Fibroblast of the conjunctiva (primary cell): ENCODE measurements at regions not wholly inside any gene's neighbourhood (a gene's known extent, or its start where the extent isn't known, plus 50 kb on each side); places are given as distances from the start of the nearest gene placed in this dataset.

Experiments
- DNase-seq: peaks from one replicate; pipeline ENCODE4 v3.0.0-alpha.2; 2010; ENCODE audit warnings: low read depth

DNA sequence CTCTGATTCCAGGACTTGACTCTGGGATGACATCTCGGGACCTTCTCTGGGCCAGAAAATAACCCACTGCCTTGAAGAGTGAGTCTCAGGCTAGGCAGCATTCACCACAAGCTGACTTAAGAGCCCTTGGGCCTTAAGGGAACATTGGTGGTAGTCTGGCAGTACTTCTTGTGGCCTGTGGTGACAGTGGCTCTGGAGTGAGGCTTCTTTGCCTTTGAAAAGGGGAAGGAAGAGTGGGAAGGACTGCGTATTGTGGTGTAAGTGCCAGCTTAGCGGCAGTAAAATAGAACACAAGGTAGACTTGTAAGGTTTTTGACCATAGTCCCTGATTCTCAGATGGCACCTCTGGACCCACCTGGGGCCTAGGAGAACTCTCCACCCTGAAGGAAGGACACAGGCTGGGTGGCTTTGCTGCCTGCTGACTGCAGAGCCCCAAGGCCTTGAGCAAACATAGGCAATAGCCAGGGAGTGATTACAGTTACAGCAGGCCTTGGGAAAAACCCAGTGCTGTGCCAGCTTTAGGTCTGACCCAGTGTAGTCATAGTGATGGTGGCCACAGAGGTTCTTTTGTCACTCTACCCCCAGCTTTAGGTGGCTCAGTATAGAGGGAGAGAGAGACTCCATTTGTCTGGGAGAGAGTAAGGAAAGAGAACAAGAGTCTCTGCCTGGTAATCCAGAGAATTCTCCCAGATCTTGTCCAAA lies 483.9 kb downstream of the SH2D4B start:
- DNase-seq, result no peak

DNA sequence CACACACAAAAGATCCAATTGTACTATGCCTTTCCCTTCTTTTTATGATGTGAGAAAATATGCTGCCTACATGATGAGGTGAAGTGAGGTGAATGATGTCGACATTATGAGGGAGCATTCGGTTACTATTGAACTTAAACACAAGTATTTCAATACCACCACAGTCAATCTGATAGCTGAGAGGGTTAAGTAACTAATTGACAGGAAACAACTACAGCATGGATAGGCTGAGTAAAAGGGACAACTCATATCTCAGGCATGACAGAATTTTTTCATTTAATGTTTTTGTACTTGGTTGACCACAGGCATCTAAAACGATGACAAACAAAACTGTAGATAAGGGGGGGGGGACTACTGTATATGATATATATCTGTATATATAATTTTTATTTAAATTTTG lies 488.9 kb downstream of the SH2D4B start:
- DNase-seq, result no peak

DNA sequence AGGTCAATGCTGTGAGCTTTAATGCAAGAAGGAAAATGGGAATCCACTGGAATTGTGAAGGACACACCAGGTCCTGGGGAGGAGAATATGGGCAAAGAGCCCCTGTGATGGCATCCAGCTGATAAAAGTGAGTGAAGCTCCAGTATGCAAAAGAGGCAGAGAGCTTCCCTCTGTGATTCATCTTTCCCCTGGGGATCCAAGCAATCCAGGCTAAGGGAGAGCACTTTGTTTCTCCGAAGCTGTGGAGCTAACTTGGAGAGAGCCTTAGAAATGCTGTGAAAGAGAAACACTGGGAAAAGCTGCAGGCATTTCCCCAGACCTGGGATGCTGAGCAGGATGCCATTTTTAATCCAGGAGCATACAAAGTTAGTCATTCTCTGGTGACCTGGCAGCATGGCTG lies 489.5 kb downstream of the SH2D4B start:
- no peak for DNase-seq

DNA sequence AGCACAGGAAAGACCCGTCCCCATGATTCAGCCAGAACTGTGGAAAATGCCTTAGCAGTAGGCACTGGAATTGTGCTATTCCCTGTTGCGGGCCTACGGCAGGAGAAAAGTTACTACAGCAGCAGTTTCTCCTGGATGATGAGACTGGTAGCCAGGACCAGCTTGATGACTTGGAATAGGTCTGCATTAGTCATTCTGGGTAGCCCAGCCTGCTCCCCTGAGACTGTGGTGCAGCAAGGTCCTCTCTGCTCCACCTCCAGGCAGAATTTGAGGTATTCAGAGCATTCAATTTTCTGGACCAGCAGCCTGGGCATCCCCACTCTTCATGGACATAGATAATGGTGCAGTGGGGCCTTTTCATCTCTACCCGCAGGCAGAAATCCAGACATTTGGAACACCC lies 490.0 kb downstream of the SH2D4B start:
- DNase-seq, result no peak

DNA sequence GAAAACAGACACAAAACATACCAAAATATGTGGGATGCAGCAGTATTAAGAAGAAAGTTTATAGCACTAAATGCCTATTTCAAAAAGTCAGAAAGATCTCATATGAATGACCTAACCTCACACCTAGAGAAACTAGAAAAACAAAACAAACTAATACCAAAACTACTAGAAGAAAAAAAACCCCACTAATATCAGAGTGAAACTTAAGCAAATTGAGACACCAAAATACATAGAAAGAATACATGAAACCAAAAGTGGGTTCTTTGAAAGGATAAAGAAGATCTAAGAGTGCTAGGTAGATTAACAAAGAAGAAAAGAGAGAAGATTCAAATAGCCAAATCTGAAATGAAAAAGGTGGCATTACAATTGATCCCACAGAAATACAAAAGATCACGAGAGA lies 494.1 kb downstream of the SH2D4B start:
- DNase-seq, result no peak

DNA sequence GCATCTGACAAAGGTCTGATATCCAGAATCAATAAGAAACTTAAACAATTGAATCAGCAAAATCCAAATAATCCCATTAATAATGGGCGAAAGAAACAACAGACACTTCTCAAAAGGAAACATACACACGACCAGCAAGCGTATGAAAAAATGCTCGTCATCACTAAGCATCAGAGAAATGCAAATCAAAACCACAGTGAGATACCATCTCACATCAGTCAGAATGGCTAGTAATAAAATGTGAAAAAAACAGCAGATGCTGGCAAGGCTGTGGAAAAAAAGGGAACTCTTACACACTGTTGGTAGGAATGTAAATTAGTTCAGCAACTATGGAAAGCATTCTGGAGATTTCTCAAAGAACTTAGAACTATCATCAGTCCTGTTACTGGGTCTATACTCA lies 496.7 kb downstream of the SH2D4B start:
- DNase-seq, result no peak

DNA sequence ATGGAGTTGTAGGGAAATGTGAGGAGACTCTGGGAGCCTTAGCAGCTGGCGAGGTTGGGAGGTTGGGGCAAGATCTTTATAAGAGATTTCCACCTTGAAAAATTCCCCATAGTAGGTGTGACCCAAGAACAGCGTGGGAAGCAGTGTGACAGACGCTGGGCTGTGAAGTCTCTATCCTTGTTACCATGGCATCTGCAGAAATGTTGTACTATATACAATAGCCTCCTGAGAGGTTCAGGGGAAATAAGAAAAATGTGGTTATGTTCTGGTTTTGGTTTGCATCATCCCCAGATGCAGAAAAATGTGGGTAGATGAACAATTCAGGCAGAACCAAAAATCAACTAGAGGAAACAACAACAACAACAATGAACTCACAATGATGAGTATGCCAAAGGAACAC lies 498.6 kb downstream of the SH2D4B start:
- no peak for DNase-seq

DNA sequence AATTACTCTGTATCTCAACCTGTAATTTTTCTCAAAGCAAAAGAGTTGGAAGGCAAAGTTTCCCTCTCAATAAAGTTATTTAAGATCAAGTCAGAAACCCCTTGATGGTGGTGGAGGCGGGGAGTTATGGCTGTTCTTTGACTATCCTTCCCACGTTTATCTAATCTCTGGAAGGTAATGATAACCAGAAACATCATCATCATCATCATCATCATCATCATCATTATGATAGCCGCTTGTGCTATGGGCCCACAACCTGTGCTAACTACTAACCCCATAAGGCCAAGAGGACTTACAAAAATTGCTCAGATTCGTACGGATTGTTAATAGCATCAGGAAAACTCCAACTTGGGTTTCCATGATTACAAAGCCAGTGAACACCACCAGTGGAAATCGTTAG lies 502.3 kb downstream of the SH2D4B start:
- DNase-seq, result no peak

DNA sequence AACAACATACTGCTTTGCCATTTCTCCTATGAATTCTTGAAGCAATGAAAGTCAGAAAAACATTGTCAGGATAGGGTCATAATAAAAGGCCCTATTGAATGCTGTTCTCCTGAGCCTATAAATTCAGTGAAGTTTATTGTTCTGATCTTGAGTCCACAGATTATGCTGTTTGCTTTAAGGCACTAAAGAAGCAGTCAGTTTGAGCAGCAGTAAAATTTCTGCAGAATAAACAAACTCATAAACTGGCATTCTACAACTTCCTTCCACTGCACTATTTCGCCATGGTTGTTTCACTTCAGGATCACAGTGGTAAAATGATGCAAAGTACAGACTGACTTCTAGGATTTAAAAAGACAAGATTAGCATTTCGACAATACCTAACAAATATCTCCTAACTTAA lies 503.2 kb downstream of the SH2D4B start:
- DNase-seq, result no peak

DNA sequence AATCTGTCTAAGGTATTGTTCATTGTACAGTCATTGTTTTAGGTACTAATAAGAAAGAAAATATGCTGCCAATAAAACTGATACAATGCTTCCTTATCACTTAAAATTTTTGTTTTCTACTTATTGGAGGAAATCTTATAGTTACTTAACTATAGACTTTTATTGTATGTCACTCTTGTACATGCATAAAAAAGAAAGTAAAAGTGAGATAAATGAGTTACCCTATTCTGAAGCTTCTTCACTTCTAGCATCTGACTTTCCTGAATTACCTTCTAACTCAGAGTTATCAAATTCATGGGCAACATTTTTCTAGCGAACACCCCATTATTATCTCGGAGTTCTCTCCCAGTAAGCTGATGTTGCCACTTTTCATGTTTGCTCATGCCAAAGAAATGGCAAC lies 504.9 kb downstream of the SH2D4B start:
- no peak for DNase-seq

DNA sequence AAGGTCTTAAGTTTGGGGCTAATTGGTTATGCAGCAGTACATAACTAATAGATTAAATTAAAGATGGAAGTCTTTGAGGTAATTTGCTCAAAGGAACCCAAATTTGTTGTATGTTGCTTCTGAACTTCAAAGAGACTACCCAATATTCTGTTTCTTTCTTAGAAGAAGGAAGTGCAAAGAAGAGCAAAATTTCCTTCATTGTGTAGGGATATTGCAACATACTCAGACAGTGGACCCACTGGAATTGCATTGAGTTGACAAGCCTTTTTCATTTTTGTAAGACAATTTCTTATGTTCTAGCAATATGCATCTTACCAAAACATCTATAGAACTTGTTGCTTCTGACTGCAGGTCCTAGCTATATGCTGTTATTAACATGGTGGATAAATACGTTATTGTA lies 527.8 kb downstream of the SH2D4B start:
- no peak for DNase-seq

DNA sequence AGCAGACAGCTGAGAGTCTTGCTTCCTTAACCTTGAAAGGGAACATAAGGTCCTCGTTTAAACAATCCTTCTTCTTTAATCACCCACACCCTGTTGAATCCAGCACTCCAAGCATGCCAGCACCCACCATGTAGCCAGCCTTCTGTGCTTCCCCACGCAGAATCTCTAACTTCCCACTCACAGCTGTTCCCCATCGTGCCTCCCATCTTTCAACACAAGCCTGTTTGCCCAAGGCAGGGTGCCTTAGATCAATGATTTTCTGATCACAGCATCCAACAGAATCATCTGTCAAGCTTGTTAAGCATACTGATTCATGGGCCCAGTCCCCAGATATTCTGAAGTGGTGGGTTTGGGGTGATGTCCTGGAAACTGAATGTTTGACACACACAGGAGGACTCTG lies 530.8 kb downstream of the SH2D4B start:
- DNase-seq, result no peak

DNA sequence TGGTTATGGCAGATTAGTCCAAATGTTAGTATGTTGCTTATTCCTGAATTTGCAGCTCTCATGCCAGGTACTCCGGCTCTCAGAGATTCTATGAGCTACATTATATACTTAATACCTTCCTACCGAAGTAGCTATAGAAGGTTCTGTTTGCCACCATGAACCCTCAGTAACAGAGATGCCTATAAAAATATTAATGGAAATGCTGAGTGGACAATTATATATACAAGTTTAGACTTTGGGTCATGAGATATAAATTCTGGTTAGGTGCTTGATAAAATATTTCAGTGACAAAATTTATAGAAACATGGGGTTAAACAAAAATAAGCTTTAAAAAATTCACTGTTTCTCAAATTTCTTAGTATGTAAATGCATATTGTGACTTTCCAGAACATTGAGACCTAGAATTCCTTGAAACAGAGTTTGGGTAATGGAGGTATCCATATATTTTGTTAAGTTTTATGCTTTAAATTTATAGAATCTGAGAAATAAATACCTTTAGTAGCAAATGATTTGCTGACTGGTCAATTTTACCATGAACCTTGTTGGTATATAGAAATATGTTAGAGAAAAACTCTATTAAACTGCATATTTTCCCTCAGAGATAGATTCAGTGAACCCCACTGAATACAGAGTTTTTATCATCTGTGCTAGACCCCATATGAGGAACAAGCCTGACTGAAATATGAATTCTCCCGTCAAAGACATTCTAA lies 533.5 kb downstream of the SH2D4B start:
- DNase-seq, result no peak

DNA sequence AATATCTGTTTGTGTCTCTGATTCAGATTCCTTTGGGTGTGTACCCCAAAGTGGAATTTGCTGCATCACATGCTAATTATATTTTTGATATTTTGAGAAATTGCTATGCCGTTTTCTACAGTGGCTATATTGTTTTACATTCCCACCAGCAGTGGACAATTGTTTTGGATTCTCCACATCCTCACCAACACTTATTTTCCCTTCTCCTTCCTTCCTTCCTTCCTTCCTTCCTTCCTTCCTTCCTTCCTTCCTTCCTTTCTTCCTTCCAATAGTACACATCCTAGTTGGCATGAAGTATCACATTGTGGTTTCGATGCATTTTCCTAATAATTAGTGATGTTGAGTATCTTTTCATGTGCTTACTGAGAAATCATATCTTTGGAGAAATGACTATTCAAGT lies 535.5 kb downstream of the SH2D4B start:
- DNase-seq, result no peak

DNA sequence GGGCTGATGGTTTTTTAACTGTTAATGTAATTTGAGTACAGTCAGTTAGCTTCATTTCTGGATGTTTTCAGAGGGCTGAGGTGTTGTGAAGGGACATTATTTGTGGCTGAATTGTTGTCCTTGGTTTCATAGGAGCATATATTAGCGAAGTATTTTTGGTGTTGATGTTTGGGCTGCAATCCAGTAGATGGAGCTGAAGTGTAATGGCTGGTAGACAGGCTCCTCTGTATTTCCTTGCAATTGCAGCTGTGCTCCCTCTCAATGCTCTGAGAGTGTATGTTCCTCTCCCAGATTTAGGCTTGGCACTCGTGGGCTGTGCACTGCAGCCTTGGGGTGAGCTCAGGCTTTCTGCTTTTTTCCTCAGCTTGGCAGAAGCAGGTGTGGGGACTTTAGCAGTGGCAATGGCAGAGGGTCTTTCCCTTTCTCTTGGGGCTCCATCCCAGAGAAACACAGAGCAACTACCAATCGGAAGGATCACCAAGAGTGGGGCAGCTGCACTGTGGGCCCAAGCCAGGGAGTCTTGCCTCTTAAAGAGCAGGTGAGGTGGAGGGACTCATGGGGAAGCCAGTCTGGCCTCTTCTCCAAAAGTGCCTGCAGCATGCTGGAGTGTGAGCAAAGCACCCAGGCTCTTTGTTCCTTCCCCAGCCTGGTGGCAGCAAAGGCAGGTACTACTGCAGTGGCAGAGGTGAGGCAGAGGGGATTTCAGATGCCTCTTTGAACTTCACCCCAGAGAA lies 544.4 kb downstream of the SH2D4B start:
- DNase-seq, result no peak

DNA sequence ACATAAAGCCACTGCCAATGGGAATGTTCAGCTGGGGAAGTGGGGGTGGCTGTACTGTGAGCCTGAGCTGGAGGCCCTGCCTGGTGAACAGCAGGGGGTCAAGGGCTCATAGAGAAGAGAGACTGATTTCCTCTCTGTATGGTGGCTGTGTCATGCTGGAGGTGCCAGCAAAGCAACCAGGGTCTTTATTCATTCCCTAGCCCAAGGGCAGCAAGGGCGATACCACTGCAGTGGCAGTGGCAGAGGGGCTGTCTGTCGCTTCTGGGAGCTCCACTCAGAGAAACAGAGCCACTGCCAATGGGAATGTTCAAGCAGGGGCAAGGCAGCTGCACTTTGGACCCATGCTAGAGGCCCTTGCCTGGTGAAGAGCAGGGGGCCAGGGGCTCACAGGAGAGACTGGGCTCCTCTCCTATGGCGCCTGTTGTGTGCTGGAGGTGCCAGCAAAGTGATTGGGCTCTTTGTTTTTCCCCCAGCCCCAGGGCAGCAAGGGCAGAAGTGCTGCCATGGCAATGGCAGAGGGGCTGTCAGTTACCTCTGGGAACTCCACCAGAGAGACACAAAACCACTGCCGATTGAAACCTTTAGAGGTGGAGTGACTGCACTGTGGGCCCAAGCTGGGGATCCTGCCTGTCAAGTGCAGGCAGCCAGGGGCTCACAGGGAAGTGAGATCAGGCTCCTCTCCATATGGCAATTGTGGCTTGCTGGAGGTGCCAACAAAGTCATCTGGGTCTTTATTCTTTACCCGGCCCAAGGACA lies 545.1 kb downstream of the SH2D4B start:
- DNase-seq, result no peak

DNA sequence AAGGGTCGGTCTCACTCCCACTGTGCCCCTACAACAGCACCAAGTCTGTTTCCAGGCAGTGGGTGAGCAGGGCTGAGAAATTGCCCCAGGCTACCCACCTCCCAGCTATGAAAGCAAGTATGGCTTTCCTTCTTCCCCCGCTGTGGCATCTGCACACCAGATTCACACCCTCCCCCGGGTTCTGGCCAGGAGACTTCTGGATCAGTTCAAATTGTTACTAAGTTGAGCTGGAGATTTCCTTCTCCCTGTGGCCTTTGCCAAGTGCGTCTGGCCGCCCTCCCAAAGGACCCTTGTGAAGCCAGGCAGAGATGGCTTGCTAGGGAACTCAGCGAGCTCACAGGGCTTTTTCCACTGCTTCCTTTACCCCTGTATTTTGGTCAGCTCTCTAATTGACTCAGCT lies 555.4 kb downstream of the SH2D4B start:
- DNase-seq, result no peak

DNA sequence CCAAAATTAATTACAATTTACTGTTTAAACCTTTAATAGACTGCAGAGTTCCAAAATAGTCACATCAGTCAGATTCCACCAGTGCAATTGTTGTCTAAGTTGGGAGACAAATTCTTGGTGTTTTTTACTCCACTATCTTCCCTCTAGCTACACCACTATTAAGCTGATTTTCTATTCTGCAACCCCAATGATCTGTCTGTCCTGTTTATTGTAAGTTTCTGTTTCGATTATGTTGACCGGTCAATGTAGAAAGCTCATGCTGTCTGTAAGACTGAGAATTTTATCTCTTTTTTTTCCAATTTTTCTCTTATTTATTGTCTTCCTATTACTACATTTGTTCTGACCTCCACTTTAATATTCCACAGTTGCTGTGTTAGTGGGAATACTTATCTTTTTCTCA lies 557.5 kb downstream of the SH2D4B start:
- DNase-seq, result no peak

DNA sequence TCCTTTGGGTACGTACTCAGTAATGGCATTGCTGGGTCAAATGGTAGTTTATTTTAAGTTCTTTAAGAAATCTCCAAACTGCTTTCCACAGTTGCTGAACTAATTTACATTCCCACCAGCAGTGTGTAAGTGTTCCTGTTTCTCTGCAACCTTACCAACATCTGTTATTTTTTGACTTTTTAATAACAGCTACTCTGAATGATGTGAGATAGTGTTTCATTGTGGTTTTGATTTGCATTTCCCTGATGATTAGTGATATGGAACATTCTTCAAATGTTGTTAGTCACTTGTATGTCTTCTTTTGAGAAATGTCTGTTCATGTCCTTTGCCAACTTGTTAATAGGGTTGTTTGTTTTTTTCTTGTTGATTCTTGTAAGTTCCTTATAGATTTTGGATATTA lies 558.9 kb downstream of the SH2D4B start:
- no peak for DNase-seq

DNA sequence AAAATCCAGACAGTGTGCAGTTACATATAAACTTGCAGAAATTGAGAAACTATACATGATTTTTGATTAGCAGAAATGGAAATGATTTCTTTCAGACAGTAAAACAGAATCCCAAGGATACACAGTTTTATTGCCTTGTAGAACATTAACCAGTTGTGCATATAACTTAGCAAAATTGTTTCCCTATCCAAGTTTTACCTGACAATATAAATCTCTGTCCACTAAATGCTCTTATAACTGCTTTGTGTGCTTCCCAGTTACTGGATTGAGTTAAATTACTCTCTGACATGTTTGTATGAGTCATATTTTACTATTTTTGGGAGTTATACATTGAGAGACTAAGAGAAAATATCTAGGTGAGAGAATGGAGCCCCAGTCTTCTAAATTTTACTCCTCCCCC lies 563.4 kb downstream of the SH2D4B start:
- DNase-seq, result no peak

DNA sequence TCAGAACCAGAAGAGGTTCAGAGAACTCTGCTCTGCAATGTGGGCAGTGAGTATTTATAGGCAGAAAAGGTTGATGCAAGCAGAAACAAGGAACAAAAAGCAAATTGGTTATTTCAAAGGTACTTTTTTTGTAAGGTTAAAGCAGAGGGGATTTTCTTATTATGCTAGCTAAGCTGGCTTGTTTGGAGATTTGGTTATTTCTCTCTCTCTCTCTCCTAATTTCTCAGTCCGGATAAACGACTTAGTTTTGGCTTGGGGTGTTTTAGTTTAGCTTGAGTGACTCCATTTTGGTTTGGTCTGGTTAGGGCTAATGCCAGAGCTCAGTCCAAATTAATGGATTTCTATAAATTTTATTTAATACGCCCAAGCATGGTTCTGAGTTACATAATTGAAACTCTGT lies 566.8 kb downstream of the SH2D4B start:
- DNase-seq, result no peak

DNA sequence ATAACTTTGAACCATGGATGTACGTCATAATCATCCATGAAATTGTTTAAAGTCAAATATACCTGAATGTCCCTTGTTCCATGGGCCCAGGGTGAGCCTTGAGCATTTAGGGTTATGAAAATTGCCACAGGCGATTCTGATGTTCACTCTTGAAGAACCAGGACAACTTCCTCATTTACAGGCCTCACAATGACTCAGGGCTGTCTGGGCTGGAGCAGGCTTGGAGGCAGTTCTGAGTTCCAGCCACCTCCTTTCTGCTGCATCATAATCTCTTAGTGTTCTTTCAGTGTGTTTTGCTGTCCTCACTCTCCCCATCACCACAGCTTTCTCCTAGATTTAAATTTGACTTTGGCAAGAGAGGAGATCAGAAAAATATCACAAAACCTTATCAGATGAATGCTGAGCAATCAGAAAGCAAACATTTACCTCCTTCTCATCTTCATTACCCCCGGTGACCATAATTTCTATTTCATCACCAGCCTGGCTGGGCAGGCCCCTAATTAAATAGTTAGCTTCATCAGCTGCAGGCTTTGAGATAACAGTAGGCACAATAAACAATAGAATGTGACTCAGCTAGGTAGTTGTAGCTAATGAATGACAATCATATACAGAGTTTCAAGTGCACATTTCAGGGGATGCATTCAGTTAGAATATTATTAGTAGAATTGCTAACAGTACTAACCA lies 571.0 kb downstream of the SH2D4B start:
- no peak for DNase-seq
